NCI-H2171 treated with DMSO at 0.1 percent for 48 hours (cell line): ENCODE measurements at regions not wholly inside any gene's neighbourhood (a gene's known extent, or its start where the extent isn't known, plus 50 kb on each side); places are given as distances from the start of the nearest gene placed in this dataset.
"Not testable (repeated sequence)": the region's sequence is repeated elsewhere in the genome, so short reads cannot be mapped to it uniquely, and the experiment has no call there.

ENCODE experiments used
- DNase-seq: peaks from one replicate; lab custom pipeline; 2025; lab: John Stamatoyannopoulos, UW

DNA sequence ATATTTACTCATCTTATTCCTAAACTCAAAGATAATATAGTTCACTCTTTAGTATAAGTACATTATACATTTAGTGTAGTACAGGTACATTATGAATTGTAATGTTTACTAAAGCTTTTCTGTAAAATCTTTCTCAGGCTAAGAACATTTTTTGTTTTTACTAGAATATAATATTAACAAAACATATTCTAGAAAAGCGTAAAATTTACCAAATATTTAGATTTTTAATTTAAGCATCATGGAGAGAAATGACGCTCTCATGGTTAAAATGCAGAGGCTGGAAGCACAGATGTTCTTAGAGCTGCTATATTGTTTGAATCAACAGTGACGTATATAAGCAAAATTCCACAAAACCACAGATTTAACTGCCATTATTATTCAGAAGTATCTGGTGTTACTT, 54.7 kb upstream of the NBPF15 start:
- DNase-seq, result not testable (repeated sequence)

DNA sequence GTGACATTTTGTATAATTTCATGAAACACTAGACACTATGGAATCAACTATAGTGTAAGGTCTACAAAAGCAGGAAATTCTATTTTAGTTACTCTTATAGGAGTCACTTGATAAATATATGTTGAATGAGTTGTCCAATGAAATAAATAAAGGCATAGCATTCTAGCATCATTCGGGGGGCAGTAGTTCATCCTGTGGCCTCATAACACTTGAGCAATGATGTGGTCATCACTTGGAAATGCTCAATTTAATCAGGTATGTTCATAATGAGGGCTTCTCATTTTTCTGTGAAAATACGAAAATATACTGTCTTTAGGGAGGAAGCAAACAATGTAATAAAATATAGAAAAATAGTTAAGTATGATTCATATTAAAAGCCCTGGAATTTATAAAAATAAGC, 55.4 kb upstream of the NBPF15 start:
- not testable (repeated sequence) for DNase-seq

DNA sequence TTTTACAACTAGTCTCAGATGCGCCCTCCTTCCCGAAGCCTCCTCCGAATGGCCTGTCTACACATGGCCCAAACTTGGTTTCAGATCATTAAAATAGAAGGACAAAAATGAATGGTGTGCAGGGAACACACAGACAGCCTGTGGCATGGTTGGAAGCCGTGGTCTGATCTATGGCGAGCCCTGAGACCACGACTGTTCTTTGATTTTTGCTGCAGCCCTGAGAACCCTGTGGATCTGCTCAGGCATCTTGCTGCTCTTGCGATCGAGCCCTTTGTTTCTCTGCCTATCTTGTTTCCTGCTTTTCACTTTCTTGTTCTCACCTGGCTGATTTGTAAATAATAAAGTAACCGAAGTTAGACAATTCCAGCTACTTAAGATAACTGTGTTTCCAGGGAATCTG, 57.0 kb upstream of the NBPF15 start:
- DNase-seq, result not testable (repeated sequence)

DNA sequence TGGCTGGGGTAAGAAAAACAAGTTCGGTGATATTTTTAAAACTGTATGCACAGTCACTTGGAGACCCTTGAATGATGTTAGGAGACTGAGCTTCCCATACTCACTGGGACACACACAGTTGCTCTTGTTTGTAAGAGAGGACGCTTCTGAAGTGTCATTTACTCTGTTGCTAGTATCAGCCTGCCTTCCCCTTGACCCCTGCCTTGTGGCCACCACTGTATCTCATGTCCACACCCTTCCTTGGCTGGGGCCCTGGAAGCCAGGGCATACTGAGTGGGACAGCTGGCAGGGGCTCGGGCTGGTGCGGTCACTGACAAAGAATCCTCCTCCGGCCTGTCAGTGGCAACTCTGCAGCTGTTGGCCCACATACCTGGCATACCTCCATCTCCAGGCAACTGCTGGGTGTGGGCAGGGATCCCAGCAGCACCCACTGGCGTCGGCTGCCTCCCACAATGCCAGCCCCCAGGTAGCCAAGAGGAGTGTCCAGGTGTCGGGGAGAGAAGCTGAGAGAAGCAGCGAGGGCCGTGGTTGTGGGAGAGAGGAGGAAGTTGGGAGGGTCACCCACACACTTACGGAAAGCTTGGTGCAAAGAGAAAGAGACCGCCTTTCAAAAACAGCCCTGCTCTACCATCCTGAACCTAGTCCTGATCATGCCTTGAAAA, 58.2 kb upstream of the NBPF15 start:
- not testable (repeated sequence) for DNase-seq

DNA sequence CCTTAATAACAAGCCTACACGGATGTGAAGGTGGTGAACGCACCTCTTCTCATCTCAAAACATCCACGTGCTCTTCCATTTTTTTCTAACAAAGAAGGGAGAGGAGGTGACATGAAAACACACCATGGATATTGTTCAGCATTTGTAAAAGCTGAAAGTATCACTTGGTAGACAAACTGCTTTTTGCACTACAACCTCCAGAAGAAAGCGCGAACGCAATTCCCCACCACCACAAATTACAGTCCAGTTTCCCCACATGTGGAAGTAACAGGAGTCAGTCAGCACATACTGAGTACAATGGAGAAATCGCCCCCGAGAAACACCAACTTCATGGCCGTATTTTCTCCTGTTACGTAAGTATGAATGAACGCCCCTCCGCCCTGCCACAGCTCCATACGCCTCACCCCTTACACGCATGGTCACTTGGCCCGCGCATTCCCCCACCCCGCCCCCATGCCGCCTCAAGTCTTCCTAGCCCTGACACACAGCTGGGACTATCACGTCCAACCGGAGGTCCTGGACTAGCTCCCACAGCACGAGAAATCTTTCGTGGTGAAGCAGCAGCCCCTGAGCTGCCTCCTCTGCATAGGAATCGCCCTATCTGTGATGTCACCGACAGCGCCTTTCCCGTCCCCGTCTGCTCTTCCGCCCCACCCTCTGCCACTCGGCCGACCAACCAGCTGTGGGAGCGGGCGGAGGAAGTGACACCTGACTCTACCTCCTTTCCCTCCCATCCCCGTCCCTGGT, 62.4 kb upstream of the NBPF15 start:
- peak; percentile 42 for DNase-seq

DNA sequence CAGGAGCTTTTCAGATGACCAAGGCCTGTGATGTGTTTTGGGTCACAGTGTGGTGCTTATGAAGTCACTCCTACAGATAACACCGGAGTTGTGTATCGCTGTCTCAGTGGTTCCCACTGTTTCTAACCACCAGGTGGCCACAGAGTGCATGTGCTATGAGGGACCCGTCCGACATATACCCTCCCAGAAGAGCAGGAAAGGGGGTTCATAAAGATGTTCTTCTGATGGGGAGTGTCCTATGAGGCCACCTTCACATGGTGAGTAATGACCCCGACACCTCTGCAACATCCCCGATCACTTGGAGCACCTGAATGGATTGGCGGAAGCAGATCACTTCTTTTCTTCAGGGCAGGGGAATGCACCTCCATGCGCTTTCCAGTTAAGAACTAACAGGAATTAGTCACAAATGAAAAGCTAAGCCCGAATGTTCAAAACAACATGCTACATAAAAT, 60.5 kb upstream of the PPIAL4F start:
- not testable (repeated sequence) for DNase-seq

DNA sequence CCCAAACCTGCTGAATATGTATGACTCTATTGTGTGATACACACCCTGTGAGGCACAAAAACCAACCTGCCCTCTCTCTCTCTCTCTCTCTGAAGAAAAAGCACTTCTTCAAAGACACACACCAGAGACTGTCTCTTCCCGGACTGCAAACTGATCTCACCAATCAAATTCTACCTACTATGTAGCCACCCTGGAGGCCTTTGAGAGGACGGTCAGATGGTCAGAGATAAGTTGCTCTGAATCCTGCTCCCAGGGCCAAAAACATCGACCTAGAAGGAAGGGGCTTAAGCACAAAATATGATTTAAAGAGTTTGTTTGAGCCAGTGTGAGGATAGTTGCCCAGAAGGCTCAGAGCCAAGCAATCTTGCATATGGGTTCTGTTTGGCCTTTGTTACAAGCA, 59.2 kb upstream of the PPIAL4F start:
- DNase-seq, result not testable (repeated sequence)

DNA sequence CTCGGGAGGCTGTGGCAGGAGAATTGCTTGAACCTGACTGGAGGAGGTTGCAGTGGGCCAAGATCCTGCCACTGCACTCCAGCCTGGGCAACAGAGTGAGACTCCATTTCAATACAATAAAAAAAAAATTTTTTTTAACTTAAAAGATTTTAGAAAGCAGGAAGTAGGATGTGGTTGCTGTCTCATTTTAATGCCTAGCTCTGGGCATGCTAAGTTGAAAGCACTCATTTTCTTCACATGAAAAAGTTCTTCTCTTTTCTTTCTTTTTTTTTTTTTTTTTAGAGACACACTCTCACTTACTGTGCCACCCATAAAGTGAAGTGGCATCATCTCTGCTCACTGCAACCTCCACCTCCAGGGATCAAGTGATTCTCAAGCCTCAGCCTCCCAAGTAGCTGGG, 58.4 kb upstream of the PPIAL4F start:
- DNase-seq, result not testable (repeated sequence)

DNA sequence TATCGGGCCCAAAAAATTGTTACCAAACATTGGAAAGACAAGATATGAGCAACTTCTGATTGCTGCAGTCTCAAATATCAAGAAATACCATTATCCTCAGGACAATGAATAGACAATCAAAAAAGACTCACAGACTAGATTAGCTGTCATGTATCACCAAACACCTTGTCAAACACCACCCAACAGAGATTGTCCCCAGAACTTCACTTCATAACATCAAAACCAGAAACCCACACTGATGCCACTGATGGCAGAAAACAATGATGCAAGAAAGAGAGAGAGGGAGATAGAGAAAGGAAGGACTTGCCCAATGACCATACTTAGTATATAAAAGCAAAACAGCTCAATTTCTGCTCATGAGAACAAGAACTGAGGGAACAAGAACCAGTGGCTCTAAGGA, 56.0 kb upstream of the PPIAL4F start:
- not testable (repeated sequence) for DNase-seq

DNA sequence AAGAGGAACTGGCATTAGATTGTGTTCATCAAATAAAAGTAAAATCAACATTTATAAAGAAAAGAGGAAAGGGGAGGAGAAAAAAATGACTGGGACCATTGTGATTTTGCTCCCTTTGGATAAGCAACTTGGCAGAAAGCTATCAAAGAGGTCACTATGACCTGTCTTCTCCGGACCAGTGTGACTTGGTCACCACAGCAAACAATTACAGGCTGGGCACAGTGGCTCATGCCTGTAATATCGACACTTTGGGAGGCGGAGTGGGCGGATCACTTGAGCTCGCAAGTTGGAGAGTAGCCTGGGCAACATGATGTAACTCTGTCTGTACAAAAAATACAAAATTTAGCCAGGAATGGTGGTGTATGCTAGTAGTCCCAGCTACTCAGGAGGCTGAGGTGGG, 55.5 kb upstream of the PPIAL4F start:
- DNase-seq, result not testable (repeated sequence)

DNA sequence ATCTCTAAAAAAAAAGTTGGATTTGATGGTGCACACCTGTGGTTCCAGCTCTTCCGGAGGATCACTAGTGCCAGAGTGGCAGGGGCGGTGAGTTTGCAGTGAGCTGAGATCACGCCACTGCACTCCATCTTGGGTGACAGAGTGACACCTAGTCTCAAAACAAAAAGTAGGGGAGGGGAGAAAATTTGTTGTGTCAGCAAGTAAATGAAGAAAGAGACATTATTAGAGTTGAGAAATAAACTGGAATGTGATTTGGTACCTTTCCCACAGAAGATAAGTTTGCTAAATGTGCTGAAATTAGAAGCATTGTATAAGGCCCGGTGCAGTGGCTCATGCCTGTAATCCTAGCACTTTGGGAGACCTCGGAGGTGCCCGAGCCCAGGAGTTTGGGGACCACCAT, 54.0 kb upstream of the PPIAL4F start:
- DNase-seq, result not testable (repeated sequence)

DNA sequence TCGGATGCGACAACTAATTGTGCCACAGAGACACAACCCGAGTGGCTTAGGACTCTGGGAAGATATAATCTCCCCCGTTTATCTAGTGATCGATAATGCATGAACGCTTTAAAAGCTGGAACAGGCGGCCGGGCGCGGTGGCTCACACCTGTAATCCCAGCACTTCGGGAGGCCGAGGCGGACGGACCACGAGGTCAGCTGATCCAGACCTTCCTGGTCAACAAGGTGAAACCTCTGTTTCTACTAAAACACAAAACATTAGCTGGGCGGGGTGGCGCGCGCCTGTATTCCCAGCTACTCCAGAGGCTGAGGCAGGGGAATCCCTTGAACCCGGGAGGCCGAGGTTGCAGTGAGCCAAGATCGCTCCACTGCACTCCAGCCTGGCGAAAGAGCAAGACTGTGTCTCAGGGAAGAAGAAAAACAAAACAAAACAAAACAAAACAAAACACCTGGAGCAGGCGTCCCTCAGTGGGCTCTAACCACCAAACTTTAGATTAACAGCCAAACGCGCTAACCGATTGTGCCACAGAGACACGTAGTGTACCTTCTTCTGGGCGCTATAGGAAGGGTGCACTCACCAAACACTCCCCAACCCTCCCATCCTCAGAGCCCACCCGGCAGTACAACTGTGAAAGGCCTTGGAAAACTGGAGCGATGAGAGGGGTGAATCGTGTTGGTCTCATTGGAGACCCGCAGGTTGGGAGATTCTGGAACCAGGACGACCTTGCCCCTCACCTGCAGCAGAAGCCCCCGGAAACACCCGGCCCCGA, 53.3 kb upstream of the PPIAL4F start:
- not testable (repeated sequence) for DNase-seq
